HepG2 (cell line): ENCODE measurements at regions not wholly inside any gene's neighbourhood (a gene's known extent, or its start where the extent isn't known, plus 50 kb on each side); places are given as distances from the start of the nearest gene placed in this dataset.

Source experiments
- ATAC-seq: fragments of 200-7000 bp; cut with Tn5 transposase; 3 replicates; pipeline ENCODE4 v1.9.1; 2020; ENCODE audit warnings: mild to moderate bottlenecking, moderate library complexity
- BruUV-seq: library from RNA; stranded (reverse); fragments of 400-500 nt; replicated peaks from 2 replicates; lab custom pipeline; 2021; lab: Mats Ljungman, UMichigan
- CTCF ChIA-PET: fragments of 300-600 bp; formaldehyde crosslinking; extraction: SDS; loops from one replicate; lab custom pipeline; 2021; ENCODE audit warnings: low total read pairs, inconsistent platforms, low intra/inter-chr PET ratio; lab: Yijun Ruan, JAX
- POLR2A ChIA-PET: fragments of 350-600 bp; sonication (Branson Sonifier 250); formaldehyde crosslinking; loops from one replicate; lab custom pipeline; 2020; ENCODE audit warnings: antibody characterized with exemption, inconsistent platforms; lab: Yijun Ruan, JAX
- DNase-seq: peaks from one replicate; pipeline ENCODE4 v3.0.0-alpha.2; 2015; ENCODE audit warnings: low spot score
- FAIRE-seq: peaks from 3 replicates; lab custom pipeline; 2011; peaks lifted over from hg19 to GRCh38; lab: Jason Lieb, UNC
- H2AFZ ChIP-seq: one replicate; pipeline ENCODE4 v1.6.1; 2011; ENCODE audit warnings: low read length, inconsistent platforms
- H3K27ac ChIP-seq: fragments of 300-600 bp; 3 replicates; pipeline ENCODE4 v1.8.0; 2011; ENCODE audit warnings: mixed run types, mild to moderate bottlenecking, mixed read lengths, low read length, inconsistent platforms; ENCODE audit not compliant: insufficient read depth; ENCODE audit errors: extremely low read length
- H3K27me3 ChIP-seq, 2 experiments: fragments of 200-600 bp in 1 of 2; 2 replicates in 1 of 2; 3 replicates in 1 of 2; pipeline versions ENCODE4 v1.6.0 to v1.8.0; 2011; ENCODE audit warnings: low read length in 2 of 2, mild to moderate bottlenecking in 2 of 2, moderate library complexity in 2 of 2, inconsistent platforms in 1 of 2; ENCODE audit not compliant: insufficient read depth in 2 of 2, control insufficient read depth in 1 of 2
- H3K36me3 ChIP-seq, 2 experiments: fragments of 200-600 bp in 1 of 2; replicated peaks in 1 of 2; 2 replicates in 1 of 2; 3 replicates in 1 of 2; pipeline versions ENCODE4 v1.5.1 to v1.8.0; 2011; ENCODE audit warnings: low read length in 2 of 2, inconsistent platforms in 1 of 2; ENCODE audit not compliant: insufficient read depth in 2 of 2, control insufficient read depth in 1 of 2
- H3K4me1 ChIP-seq: 2 replicates; pipeline ENCODE4 v1.5.1; 2012; ENCODE audit warnings: low read length, inconsistent platforms; ENCODE audit not compliant: insufficient read depth
- H3K4me2 ChIP-seq: 2 replicates; pipeline ENCODE4 v1.6.0; 2011; ENCODE audit warnings: low read depth, low read length, inconsistent platforms
- H3K4me3 ChIP-seq, 3 experiments: fragments of 200-600 bp in 1 of 3; sonication (generic), shearing (Covaris generic) in 1 of 3; replicated peaks in 1 of 3; 2 replicates each; pipeline ENCODE4 v1.5.1; 2011 to 2016; ENCODE audit warnings: low read length in 3 of 3, inconsistent platforms in 2 of 3, low read depth in 2 of 3, mild to moderate bottlenecking in 2 of 3, control low read depth in 1 of 3, mixed read lengths in 1 of 3; ENCODE audit not compliant: insufficient read depth in 1 of 3
- H3K79me2 ChIP-seq: one replicate; pipeline ENCODE4 v1.6.1; 2011; ENCODE audit warnings: low read length, inconsistent platforms; ENCODE audit not compliant: insufficient read depth
- H3K9ac ChIP-seq: 2 replicates; pipeline ENCODE4 v1.6.0; 2011; ENCODE audit warnings: mild to moderate bottlenecking, low read depth, low read length, inconsistent platforms; ENCODE audit not compliant: insufficient read depth
- H3K9me3 ChIP-seq: 2 replicates; pipeline ENCODE4 v1.5.1; 2012; ENCODE audit warnings: mild to moderate bottlenecking, low read length
- H4K20me1 ChIP-seq: 2 replicates; pipeline ENCODE4 v1.6.0; 2011; ENCODE audit warnings: inconsistent platforms, mild to moderate bottlenecking, low read length, moderate library complexity; ENCODE audit not compliant: insufficient read depth
- ARNTL ChIP-seq: sonication (generic); formaldehyde crosslinking; IDR thresholded peaks from 2 replicates; pipeline ENCODE4 v1.4.0; 2020; ENCODE audit warnings: mild to moderate bottlenecking, missing genetic modification reagents
- EHMT2 ChIP-seq: fragments of 200-600 bp; sonication (generic); IDR thresholded peaks from 2 replicates; pipeline ENCODE4 v1.7.0; 2017; ENCODE audit warnings: antibody characterized with exemption, low read depth, low read length, borderline replicate concordance
- FOSL1 ChIP-seq: sonication (generic); formaldehyde crosslinking; IDR thresholded peaks from 2 replicates; pipeline ENCODE4 v1.9.0; 2021; ENCODE audit warnings: missing genetic modification reagents, borderline replicate concordance
- HNRNPL ChIP-seq: fragments of 200-400 bp; formaldehyde crosslinking; IDR thresholded peaks from 2 replicates; pipeline ENCODE4 v1.6.1; 2017; ENCODE audit warnings: mild to moderate bottlenecking, low read depth, low read length
- MATR3 ChIP-seq: sonication (generic); formaldehyde crosslinking; IDR thresholded peaks from 2 replicates; pipeline ENCODE4 v1.4.0; 2020; ENCODE audit warnings: missing genetic modification reagents
- NFIC ChIP-seq: IDR thresholded peaks from 2 replicates; pipeline ENCODE4 v1.6.1; 2012; ENCODE audit warnings: mild to moderate bottlenecking, low read length, inconsistent platforms
- NFYB ChIP-seq: sonication (generic); formaldehyde crosslinking; IDR thresholded peaks from 2 replicates; pipeline ENCODE4 v1.4.0; 2020; ENCODE audit warnings: missing genetic modification reagents
- ONECUT2 ChIP-seq: sonication (generic); formaldehyde crosslinking; IDR thresholded peaks from 2 replicates; pipeline ENCODE4 v1.4.0; 2020; ENCODE audit warnings: missing genetic modification reagents
- PRDM10 ChIP-seq: sonication (generic); formaldehyde crosslinking; IDR thresholded peaks from 2 replicates; pipeline ENCODE4 v1.4.0; 2020; ENCODE audit warnings: low read depth, missing genetic modification reagents
- RBAK ChIP-seq: sonication (generic); formaldehyde crosslinking; IDR thresholded peaks from 2 replicates; pipeline ENCODE4 v1.5.1; 2020; ENCODE audit warnings: mild to moderate bottlenecking, missing genetic modification reagents
- SAP130 ChIP-seq: IDR thresholded peaks from 2 replicates; pipeline ENCODE4 v1.6.1; 2016; ENCODE audit warnings: low read depth
- TEF ChIP-seq: sonication (generic); formaldehyde crosslinking; IDR thresholded peaks from 2 replicates; pipeline ENCODE4 v1.5.0; 2020; ENCODE audit warnings: missing genetic modification reagents
- ZBTB26 ChIP-seq: IDR thresholded peaks from 2 replicates; pipeline ENCODE4 v1.6.1; 2016; ENCODE audit warnings: missing compliant biosample characterization, missing genetic modification reagents, borderline replicate concordance
- ZNF136 ChIP-seq: sonication (generic); formaldehyde crosslinking; IDR thresholded peaks from 2 replicates; pipeline ENCODE4 v1.8.1; 2022; ENCODE audit warnings: low read depth, mild to moderate bottlenecking, moderate library complexity, missing genetic modification reagents
- ZNF512B ChIP-seq: sonication (generic); formaldehyde crosslinking; IDR thresholded peaks from 2 replicates; pipeline ENCODE4 v1.5.1; 2020; ENCODE audit warnings: missing genetic modification reagents, mild to moderate bottlenecking, borderline replicate concordance
- ZNF800 ChIP-seq: sonication (generic); formaldehyde crosslinking; IDR thresholded peaks from 2 replicates; pipeline ENCODE4 v1.4.0; 2020; ENCODE audit warnings: missing genetic modification reagents
- WGBS: methylation state at CpG from one replicate; pipeline ENCODE4 v1.1.6; 2017; ENCODE audit warnings: low lambda C conversion rate; 5-methylcytosine and 5-hydroxymethylcytosine counted together
- in situ Hi-C: cut with HindIII; loops from 2 replicates; pipeline ENCODE4 v1.10.0; 2017; ENCODE audit warnings: low pct_unique_long_range_greater_than_20kb; ENCODE audit not compliant: extremely low pct_ligation_motif_present
- intact Hi-C: fragments of 100-400 bp; cut with micrococcal nuclease; formaldehyde crosslinking; loops from one replicate; pipeline ENCODE4 v1.10.0; 2022; ENCODE audit not compliant: unreplicated experiment

GRCh38 chr20:58021481-58021880 lies 207.0 kb downstream of the ANKRD60 start:
- 14% methylated on average over 6 of the region's 7 CpGs for WGBS
- Histone ChIP-seq H3K4me3 (no peak overlapping the region), H3K27ac (no peak overlapping the region), H3K27me3 (peaks cover 18 to 58% of the 10 kb centered on the region in 2 experiments; a peak in 4 of 5 replicates), H2AFZ (no peak overlapping the region), H4K20me1 (no peaks in the 10 kb centered on the region; the same call in 1 of the 2 replicates), H3K4me2 (no peak overlapping the region), H3K9ac (no peak overlapping the region), H3K9me3 (no peaks in the 10 kb centered on the region), H3K79me2 (no peaks in the 10 kb centered on the region), H3K4me1 (no peaks in the 10 kb centered on the region), H3K36me3 (no peaks in the 10 kb centered on the region)
- POLR2A ChIA-PET: no interaction called here
- in situ Hi-C loops (no loop called here), intact Hi-C loops (no loop called here)
- DNase-seq: no peak
- CTCF ChIA-PET: no interaction called here
- FAIRE-seq: no peak
- no peak; the same call in 2 of the 3 replicates for ATAC-seq
- no TSS peak for BruUV-seq
- TF ChIP-seq ZBTB26 (CRISPR knock-in tag) (no peak), PRDM10 (no peak), ZNF800 (CRISPR knock-in tag) (no peak), ZNF136 (CRISPR knock-in tag) (no peak), ONECUT2 (CRISPR knock-in tag) (no peak), HNRNPL (no peak), SAP130 (CRISPR knock-in tag) (no peak), ARNTL (no peak), NFYB (CRISPR knock-in tag) (peak; percentile 72), ZNF512B (no peak), FOSL1 (no peak), MATR3 (CRISPR knock-in tag) (no peak), NFIC (no peak), TEF (CRISPR knock-in tag) (no peak), RBAK (CRISPR knock-in tag) (no peak), EHMT2 (no peak)
